GM23248 (cell line): ENCODE measurements at regions not wholly inside any gene's neighbourhood (a gene's known extent, or its start where the extent isn't known, plus 50 kb on each side); places are given as distances from the start of the nearest gene placed in this dataset.

Experiments used
- EZH2 ChIP-seq: fragments of 200-600 bp; sonication (generic); IDR thresholded peaks from 2 replicates; pipeline ENCODE4 v1.6.1; 2018; ENCODE audit warnings: antibody characterized with exemption, mild to moderate bottlenecking; ENCODE audit not compliant: insufficient read depth, poor library complexity, severe bottlenecking
- EZH2phosphoT487 ChIP-seq: fragments of 200-600 bp; sonication (generic); IDR thresholded peaks from 2 replicates; pipeline ENCODE4 v1.6.1; 2018; ENCODE audit warnings: antibody characterized with exemption, moderate library complexity, mild to moderate bottlenecking, low read depth; ENCODE audit not compliant: insufficient read depth

- TF ChIP-seq EZH2 (no peak), EZH2phosphoT487 (no peak)
These were observed 438.5 kb upstream of the TRIB2 start for GRCh38 chr2:12278217-12278750.
